VCaP (cell line): ENCODE measurements at regions not wholly inside any gene's neighbourhood (a gene's known extent, or its start where the extent isn't known, plus 50 kb on each side); places are given as distances from the start of the nearest gene placed in this dataset.

Experiments used
- H3K27ac ChIP-seq: fragments of 450-650 bp; 2 replicates; pipeline ENCODE4 v1.5.1; 2017
- TF ChIP-seq, protein P1 (sequence below): fragments of 450-650 bp; conservative IDR thresholded peaks from 2 replicates; pipeline ENCODE4 v1.5.1; 2017; ENCODE audit warnings: mild to moderate bottlenecking, moderate library complexity

DNA sequence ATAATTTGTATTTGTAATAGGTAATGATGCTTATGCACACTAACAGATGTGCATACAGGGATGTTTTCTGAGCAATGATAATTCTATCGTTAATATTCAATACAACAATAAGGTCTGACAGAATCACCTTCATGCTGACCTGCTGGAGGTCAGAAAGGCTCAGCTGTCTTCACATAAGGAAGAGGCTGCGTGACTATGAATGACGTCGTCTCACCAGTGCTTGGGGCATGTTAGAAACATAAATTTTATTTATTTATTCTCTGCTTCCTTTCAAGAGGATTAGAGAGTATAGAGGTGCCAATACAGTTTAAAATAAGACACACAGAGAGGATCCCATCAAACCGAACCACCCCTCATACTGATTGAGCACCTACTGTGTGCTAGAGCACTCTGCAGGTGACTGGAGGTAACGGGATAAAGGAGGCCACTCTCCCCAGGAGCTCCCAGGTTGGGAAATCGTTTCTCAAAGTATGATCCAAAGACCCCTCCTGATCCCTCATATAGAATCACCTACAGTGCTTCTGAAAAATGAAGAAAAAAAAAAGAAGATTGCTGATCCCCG lies 265.6 kb upstream of the NPVF start:
- TF ChIP-seq, protein P1, sequence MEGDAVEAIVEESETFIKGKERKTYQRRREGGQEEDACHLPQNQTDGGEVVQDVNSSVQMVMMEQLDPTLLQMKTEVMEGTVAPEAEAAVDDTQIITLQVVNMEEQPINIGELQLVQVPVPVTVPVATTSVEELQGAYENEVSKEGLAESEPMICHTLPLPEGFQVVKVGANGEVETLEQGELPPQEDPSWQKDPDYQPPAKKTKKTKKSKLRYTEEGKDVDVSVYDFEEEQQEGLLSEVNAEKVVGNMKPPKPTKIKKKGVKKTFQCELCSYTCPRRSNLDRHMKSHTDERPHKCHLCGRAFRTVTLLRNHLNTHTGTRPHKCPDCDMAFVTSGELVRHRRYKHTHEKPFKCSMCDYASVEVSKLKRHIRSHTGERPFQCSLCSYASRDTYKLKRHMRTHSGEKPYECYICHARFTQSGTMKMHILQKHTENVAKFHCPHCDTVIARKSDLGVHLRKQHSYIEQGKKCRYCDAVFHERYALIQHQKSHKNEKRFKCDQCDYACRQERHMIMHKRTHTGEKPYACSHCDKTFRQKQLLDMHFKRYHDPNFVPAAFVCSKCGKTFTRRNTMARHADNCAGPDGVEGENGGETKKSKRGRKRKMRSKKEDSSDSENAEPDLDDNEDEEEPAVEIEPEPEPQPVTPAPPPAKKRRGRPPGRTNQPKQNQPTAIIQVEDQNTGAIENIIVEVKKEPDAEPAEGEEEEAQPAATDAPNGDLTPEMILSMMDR: no peak
- no peak overlapping the region for H3K27ac ChIP-seq

DNA sequence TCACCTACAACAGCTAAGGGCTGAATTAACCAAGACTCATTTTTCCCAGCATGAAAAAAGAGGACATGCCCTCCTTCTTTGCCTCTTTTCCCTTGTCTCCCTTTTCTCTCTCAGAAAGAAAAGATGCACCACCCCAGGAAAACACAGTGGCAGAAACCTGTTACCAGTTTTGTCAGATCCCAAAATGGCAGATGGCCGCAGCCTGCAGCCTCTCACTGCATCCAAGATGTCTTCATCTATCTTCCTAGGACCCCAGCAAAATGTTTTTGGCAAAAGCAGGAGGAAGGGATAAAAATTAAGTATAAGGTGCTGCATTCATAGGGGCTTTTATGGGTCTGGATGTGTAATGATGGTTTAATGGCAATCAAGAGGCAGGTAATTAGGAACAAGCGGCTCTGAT lies 266.6 kb upstream of the NPVF start:
- TF ChIP-seq, protein P1: no peak
- peak overlapping the region; percentile 47 for H3K27ac ChIP-seq

DNA sequence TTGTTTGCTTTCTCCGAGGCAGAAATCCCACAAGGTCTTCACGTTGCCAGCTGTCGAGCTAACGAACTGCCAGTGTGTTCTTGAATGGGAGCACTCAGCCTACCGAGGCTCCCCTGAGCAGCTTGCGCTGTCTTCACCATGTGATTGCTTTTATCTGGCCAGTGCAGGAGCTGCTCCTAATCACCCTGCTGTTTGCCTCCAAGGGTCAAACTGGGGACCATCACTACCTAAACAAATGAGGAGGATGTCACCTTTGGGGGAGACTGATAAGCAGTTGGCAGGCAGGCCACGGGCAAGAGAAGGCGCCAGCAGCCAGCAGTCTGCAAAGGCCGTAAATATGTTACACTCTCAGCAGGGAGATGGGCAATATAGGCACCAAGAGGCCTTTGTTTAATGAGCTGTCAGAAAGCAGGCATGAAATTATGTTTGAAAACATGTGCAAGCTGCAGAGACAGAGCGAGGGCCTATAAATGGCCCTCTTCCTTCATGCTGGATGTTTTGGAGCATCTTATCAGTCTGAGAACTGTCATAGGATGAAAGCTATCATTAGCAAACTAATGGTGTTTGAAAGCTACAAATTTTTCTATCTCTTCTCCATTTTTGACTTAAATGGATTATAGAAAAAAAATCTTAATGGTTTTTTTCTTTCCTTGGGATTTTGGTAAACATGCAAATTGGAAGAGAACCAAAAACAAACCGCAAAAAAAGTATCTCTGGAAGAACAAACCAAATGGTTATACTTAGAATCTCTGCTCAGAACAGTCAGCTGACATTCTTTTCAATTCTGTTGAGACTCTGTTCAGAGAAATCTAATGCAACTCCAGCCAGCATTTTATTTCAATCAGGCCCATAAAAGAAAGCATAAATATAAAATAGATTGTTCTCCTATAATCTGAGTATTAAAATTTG lies 267.3 kb upstream of the NPVF start:
- H3K27ac ChIP-seq: peak overlapping the region; percentile 47
- TF ChIP-seq, protein P1: no peak

DNA sequence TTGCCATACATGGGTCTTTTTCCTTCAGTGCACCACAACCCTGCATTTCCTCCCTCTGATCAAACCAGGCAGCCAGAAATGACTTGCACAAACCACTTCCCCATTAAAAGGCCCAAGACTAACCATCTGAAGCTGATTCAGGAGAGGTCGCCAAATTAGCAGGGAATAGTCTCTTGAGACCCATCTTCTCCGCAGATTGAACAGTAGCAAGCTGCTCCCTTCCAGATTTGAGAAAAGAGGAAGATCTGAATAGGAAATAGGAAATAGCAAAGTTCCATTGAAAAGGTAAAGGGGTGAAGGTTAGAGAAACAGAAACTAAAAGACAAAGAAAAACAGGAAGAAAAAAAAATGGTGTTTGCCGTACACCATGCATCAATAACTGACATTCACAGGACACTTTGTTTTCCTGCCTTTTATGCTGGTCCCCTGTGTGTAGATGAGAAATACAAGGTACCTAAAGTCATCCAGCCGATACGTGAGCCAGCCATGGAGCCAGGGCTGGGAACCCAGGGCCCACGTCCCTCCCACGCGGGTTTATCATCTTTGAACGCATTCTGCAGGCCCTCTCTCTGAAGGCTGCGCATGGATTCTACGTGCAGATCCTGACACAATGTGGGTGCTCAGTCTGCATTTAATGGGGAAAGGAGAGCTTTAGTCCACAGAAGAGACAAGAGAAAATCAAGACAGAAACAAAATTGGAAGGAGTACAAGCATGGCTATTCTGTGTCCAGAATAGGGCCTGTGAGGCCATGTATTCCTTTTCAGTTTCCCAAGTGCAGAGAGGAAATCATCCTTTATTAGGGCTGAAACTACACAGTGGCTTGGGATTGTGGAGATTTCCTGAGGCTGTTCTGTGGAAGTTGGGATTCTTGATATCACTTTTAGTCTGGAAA lies 268.4 kb upstream of the NPVF start:
- H3K27ac ChIP-seq: peak overlapping the region; percentile 47; the same call in 1 of the 2 replicates
- TF ChIP-seq, protein P1: no peak

DNA sequence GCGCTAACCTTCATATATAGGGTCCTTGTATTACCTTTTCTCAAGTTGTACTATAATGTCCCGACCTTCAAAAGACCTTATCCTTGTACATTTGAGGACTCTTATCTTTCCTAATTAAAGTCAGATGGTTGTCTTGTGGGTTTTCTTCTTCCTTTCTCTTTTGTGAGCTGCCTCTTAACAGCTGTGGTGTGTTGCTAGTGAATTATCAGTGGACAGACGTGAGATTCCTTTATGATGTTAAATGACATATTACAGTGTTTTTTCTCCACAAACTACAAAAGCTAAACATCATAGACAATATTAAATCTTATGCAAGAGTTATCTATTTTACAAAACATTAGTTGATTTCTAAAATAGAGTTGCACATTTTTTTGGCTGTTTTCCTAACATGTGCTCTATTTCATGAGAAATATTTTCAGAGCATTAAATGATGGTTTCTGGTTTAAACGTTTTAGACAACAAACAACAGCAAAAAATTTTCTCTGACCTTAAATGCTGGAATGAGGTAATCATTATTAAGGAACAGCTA lies 272.2 kb upstream of the NPVF start:
- TF ChIP-seq, protein P1: no peak
- H3K27ac ChIP-seq: no peak overlapping the region

DNA sequence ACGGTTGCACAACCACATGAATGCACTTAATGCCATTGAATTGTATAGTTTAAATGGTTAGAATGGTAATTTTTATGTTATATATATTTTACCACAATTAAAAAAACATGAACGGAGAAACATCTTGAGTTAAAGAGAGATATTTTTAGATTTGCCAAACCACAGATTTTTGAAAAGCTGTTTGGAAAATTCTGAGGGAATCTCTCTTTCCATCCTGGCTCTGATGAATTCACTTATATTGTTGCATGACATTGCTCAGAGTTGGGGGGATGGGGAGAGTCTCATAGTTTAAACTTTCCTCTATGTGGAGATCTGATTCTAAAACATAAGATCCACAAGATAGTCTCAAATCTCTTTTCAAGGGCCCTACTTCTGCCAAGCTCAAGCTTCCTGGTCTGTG lies 275.0 kb upstream of the NPVF start:
- TF ChIP-seq, protein P1: no peak
- no peak overlapping the region for H3K27ac ChIP-seq
